ENCODE measurements at regions not wholly inside any gene's neighbourhood (a gene's known extent, or its start where the extent isn't known, plus 50 kb on each side); places are given as distances from the start of the nearest gene placed in this dataset.

- CTCF ChIA-PET (ENCODE audit: unreplicated experiment) = no interaction called here
- H4K20me1 ChIP-seq (ENCODE audit: insufficient read depth, low read length) = no peaks in the 10 kb centered on the region
- H3K4me3 ChIP-seq (ENCODE audit: low read depth, low read length, poor library complexity, severe bottlenecking) = no peak overlapping the region
- POLR2A ChIA-PET = no interaction called here
- H3K9me3 ChIP-seq (ENCODE audit: low read length) = no peaks in the 10 kb centered on the region
- H3K4me2 ChIP-seq (ENCODE audit: low read length) = no peak overlapping the region
- H3K27ac ChIP-seq (ENCODE audit: low read depth, low read length, poor library complexity, severe bottlenecking) = no peak overlapping the region
- H3K79me2 ChIP-seq (ENCODE audit: insufficient read depth, low read depth, low read length) = no peaks in the 10 kb centered on the region
- no peak overlapping the region for H2AFZ ChIP-seq (ENCODE audit: low read length)
- intact Hi-C loops (cut with micrococcal nuclease; ENCODE audit: unreplicated experiment) = no loop called here
- no peak for DNase-seq (ENCODE audit: low spot score)
- TF ChIP-seq EZH2phosphoT487 (IDR thresholded peaks at IDR 0.05; ENCODE audit: borderline replicate concordance, low read depth, low read length) (no peak), CTCF (conservative IDR thresholded peaks at IDR 0.05; ENCODE audit: low read length) (no peak)
- BruUV-seq (replicated peaks) = no TSS peak
- no peaks in the 10 kb centered on the region for H3K9me2 ChIP-seq (ENCODE audit: insufficient read depth, low read length)
- no peaks in the 10 kb centered on the region for H3K4me1 ChIP-seq (ENCODE audit: insufficient read depth, low read length, poor library complexity, severe bottlenecking)
- no peaks in the 10 kb centered on the region for H3K36me3 ChIP-seq (ENCODE audit: insufficient read depth, low read length)
Measured at GRCh38 chr6:146895772-146896061, 296.9 kb downstream of the ADGB start.

- no peak overlapping the region for H3K27ac ChIP-seq (ENCODE audit: low read depth, low read length, poor library complexity, severe bottlenecking)
- DNase-seq (ENCODE audit: low spot score) = no peak
- H3K36me3 ChIP-seq (ENCODE audit: insufficient read depth, low read length) = no peaks in the 10 kb centered on the region
- H3K9me2 ChIP-seq (ENCODE audit: insufficient read depth, low read length) = no peaks in the 10 kb centered on the region
- no peak overlapping the region for H2AFZ ChIP-seq (ENCODE audit: low read length)
- H4K20me1 ChIP-seq (ENCODE audit: insufficient read depth, low read length) = no peaks in the 10 kb centered on the region
- ChIA-PET POLR2A (interaction anchor here (0.6 to 1.0 kb wide), 2 partner anchors 15 to 1631 kb away, joined by 4 to 5 read pairs; no protein-coding TSS in a partner anchor), CTCF (ENCODE audit: unreplicated experiment) (no interaction called here)
- no peaks in the 10 kb centered on the region for H3K79me2 ChIP-seq (ENCODE audit: insufficient read depth, low read depth, low read length)
- intact Hi-C loops (cut with micrococcal nuclease; ENCODE audit: unreplicated experiment) = no loop called here
- H3K4me2 ChIP-seq (ENCODE audit: low read length) = no peak overlapping the region
- TF ChIP-seq EZH2phosphoT487 (IDR thresholded peaks at IDR 0.05; ENCODE audit: borderline replicate concordance, low read depth, low read length) = no peak
- TF ChIP-seq CTCF (conservative IDR thresholded peaks at IDR 0.05; ENCODE audit: low read length) = no peak
- BruUV-seq (replicated peaks) = no TSS peak
- no peak overlapping the region for H3K4me3 ChIP-seq (ENCODE audit: low read depth, low read length, poor library complexity, severe bottlenecking)
- H3K4me1 ChIP-seq (ENCODE audit: insufficient read depth, low read length, poor library complexity, severe bottlenecking) = no peaks in the 10 kb centered on the region
- no peaks in the 10 kb centered on the region for H3K9me3 ChIP-seq (ENCODE audit: low read length)
Measured at GRCh38 chr6:146896062-146896813, 297.5 kb downstream of the ADGB start.

GRCh38 chr6:146896960-146897701 is 298.4 kb downstream of the ADGB start:
- Histone ChIP-seq H3K9me2 (ENCODE audit: insufficient read depth, low read length) (no peaks in the 10 kb centered on the region), H3K36me3 (ENCODE audit: insufficient read depth, low read length) (no peaks in the 10 kb centered on the region), H3K4me3 (ENCODE audit: low read depth, low read length, poor library complexity, severe bottlenecking) (no peak overlapping the region), H2AFZ (ENCODE audit: low read length) (no peak overlapping the region), H3K4me1 (ENCODE audit: insufficient read depth, low read length, poor library complexity, severe bottlenecking) (no peaks in the 10 kb centered on the region), H3K9me3 (ENCODE audit: low read length) (no peaks in the 10 kb centered on the region), H4K20me1 (ENCODE audit: insufficient read depth, low read length) (no peaks in the 10 kb centered on the region), H3K4me2 (ENCODE audit: low read length) (no peak overlapping the region), H3K27ac (ENCODE audit: low read depth, low read length, poor library complexity, severe bottlenecking) (no peak overlapping the region), H3K79me2 (ENCODE audit: insufficient read depth, low read depth, low read length) (no peaks in the 10 kb centered on the region)
- POLR2A ChIA-PET = interaction anchor here (0.6 to 1.0 kb wide), 2 partner anchors 8 to 14 kb away, joined by 3 to 4 read pairs; no protein-coding TSS in a partner anchor
- DNase-seq (ENCODE audit: low spot score) = no peak
- CTCF ChIA-PET (ENCODE audit: unreplicated experiment) = no interaction called here
- TF ChIP-seq EZH2phosphoT487 (IDR thresholded peaks at IDR 0.05; ENCODE audit: borderline replicate concordance, low read depth, low read length) (no peak), CTCF (conservative IDR thresholded peaks at IDR 0.05; ENCODE audit: low read length) (no peak)
- intact Hi-C loops (cut with micrococcal nuclease; ENCODE audit: unreplicated experiment) = no loop called here
- no TSS peak for BruUV-seq (replicated peaks)
